ENCODE measurements at regions not wholly inside any gene's neighbourhood (a gene's known extent, or its start where the extent isn't known, plus 50 kb on each side); places are given as distances from the start of the nearest gene placed in this dataset.

DNA sequence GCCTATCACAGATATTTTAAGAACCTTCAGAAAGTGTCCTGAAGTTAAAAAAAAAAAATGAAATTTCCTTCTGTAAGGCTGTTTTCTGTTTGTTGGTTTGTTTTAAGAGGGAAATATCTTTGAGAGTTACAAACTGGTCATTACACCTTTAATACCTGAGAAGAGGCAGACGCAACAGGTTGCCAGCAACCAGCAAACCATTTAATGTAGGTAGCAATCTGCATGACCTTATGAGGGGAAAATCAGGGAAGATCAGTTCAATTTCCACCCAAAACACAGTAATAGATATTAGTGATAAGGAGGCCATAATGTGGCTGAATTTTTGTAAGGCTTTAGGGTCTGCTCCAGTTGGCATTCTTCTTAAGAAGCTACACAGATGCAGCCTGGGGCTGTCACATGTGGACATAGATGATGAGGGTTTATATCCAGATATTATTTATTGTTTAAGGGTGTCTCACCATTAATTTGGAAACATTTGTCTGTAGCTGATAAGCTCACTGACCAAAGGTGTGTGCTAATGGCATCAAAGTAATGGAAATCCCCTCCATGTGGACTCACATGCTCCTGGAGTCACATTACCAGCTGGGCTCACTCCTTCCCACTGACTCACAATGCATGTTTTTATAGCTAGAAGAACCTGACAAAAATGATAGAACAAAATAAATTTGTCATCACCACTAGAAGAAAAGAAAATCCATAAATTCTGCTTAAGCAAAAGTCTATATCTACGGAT lies 83.5 kb upstream of the DTNA start:
- Histone ChIP-seq H3K27ac (ENCODE audit: insufficient read depth, low read length) (no peak overlapping the region), H3K9me3 (ENCODE audit: control insufficient read depth, insufficient read depth, low read length) (no peaks in the 10 kb centered on the region), H3K36me3 (ENCODE audit: control insufficient read depth, insufficient read depth, low read length) (no peaks in the 10 kb centered on the region), H4K91ac (ENCODE audit: insufficient read depth, low read depth, low read length) (no peak overlapping the region), H2AK5ac (ENCODE audit: low read depth, low read length) (no peak overlapping the region), H2AFZ (replicated peaks; ENCODE audit: low read length, poor library complexity) (no peak overlapping the region), H3K23ac (ENCODE audit: low read depth, low read length) (no peak overlapping the region), H3K27me3 (ENCODE audit: control insufficient read depth, insufficient read depth, low read length) (peaks cover 3% of the 10 kb centered on the region; the same call in 1 of the 2 replicates), H2AK9ac (replicated peaks; ENCODE audit: low read depth, low read length, poor library complexity) (no peak overlapping the region), H3K18ac (ENCODE audit: low read depth, low read length) (no peak overlapping the region), H3K9me1 (ENCODE audit: insufficient read depth, low read length) (no peaks in the 10 kb centered on the region), H2BK5ac (ENCODE audit: low read depth, low read length, poor library complexity, severe bottlenecking) (no peak overlapping the region), H3K4me1 (ENCODE audit: control insufficient read depth, insufficient read depth, low read length) (no peaks in the 10 kb centered on the region), H2BK120ac (ENCODE audit: low read depth, low read length) (no peak overlapping the region), H4K8ac (ENCODE audit: low read depth in 2 of 2, low read length in 2 of 2) (no peak overlapping the region), H2BK20ac (ENCODE audit: low read depth, low read length) (no peak overlapping the region), H3K4me3 (ENCODE audit: insufficient read depth, low read depth, low read length) (no peak overlapping the region), H3K4ac (ENCODE audit: low read depth, low read length) (no peak overlapping the region), H3K14ac (replicated peaks; ENCODE audit: low read depth, low read length) (no peak overlapping the region), H3K56ac (ENCODE audit: extremely low read depth, insufficient read depth, low read length) (no peak overlapping the region), H4K5ac (ENCODE audit: low read depth, low read length) (no peak overlapping the region), H3K9ac (ENCODE audit: low read depth, low read length) (no peak overlapping the region), H3K79me1 (ENCODE audit: low read depth in 1 of 2, low read length in 2 of 2) (no peaks in the 10 kb centered on the region), H4K20me1 (ENCODE audit: insufficient read depth, low read length) (no peaks in the 10 kb centered on the region), H2BK15ac (ENCODE audit: low read depth, low read length) (no peak overlapping the region), H3K4me2 (ENCODE audit: low read depth, low read length) (no peak overlapping the region)
- intact Hi-C loops (cut with micrococcal nuclease), result no loop called here
- ChIA-PET POLR2A (ENCODE audit: unreplicated experiment) (no interaction called here), CTCF (interaction anchor here (0.6 kb wide), 1 partner anchor 236 kb away, joined by 3 read pairs; no protein-coding TSS in a partner anchor)
- dilution Hi-C loops (cut with HindIII; ENCODE audit: low sequenced_read_pairs, unreplicated experiment), result no loop called here
- DNase-seq (peak; percentile 54), ATAC-seq (ENCODE audit: low read depth) (no peak)
- BruUV-seq (replicated peaks), result no TSS peak
- TF ChIP-seq, protein P1, sequence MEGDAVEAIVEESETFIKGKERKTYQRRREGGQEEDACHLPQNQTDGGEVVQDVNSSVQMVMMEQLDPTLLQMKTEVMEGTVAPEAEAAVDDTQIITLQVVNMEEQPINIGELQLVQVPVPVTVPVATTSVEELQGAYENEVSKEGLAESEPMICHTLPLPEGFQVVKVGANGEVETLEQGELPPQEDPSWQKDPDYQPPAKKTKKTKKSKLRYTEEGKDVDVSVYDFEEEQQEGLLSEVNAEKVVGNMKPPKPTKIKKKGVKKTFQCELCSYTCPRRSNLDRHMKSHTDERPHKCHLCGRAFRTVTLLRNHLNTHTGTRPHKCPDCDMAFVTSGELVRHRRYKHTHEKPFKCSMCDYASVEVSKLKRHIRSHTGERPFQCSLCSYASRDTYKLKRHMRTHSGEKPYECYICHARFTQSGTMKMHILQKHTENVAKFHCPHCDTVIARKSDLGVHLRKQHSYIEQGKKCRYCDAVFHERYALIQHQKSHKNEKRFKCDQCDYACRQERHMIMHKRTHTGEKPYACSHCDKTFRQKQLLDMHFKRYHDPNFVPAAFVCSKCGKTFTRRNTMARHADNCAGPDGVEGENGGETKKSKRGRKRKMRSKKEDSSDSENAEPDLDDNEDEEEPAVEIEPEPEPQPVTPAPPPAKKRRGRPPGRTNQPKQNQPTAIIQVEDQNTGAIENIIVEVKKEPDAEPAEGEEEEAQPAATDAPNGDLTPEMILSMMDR (conservative IDR thresholded peaks at IDR 0.05; ENCODE audit: low read depth, low read length), result no peak
- no peak for TF ChIP-seq SMC3 (IDR thresholded peaks at IDR 0.05; ENCODE audit: low read depth, low read length)
- TF ChIP-seq, protein P2, sequence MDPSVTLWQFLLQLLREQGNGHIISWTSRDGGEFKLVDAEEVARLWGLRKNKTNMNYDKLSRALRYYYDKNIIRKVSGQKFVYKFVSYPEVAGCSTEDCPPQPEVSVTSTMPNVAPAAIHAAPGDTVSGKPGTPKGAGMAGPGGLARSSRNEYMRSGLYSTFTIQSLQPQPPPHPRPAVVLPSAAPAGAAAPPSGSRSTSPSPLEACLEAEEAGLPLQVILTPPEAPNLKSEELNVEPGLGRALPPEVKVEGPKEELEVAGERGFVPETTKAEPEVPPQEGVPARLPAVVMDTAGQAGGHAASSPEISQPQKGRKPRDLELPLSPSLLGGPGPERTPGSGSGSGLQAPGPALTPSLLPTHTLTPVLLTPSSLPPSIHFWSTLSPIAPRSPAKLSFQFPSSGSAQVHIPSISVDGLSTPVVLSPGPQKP (IDR thresholded peaks at IDR 0.05; ENCODE audit: borderline replicate concordance, low read depth, low read length), result no peak
- TF ChIP-seq MAFK (IDR thresholded peaks at IDR 0.05; ENCODE audit: low read depth, low read length), result no peak
- TF ChIP-seq, protein P3, sequence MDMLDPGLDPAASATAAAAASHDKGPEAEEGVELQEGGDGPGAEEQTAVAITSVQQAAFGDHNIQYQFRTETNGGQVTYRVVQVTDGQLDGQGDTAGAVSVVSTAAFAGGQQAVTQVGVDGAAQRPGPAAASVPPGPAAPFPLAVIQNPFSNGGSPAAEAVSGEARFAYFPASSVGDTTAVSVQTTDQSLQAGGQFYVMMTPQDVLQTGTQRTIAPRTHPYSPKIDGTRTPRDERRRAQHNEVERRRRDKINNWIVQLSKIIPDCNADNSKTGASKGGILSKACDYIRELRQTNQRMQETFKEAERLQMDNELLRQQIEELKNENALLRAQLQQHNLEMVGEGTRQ (IDR thresholded peaks at IDR 0.05; ENCODE audit: low read depth, low read length), result peak; percentile 35; the same call in 1 of the 2 replicates
- in situ Hi-C loops (cut with MboI; ENCODE audit: low sequenced_read_pairs), result no loop called here
- no CpG with 5 or more reads among the region's 2 CpGs for WGBS, 2 experiments (ENCODE audit: extremely low coverage in 2 of 2, insufficient read length in 1 of 2)
